Vagina (tissue), 2 donors: ENCODE measurements at regions not wholly inside any gene's neighbourhood (a gene's known extent, or its start where the extent isn't known, plus 50 kb on each side); places are given as distances from the start of the nearest gene placed in this dataset.

Experiments
- DNase-seq, 2 donors: peaks; one replicate each; pipeline ENCODE4 v3.0.0-alpha.2; 2017; ENCODE audit errors: extremely low spot score in 2 of 2
- H3K27ac ChIP-seq: fragments of 200-600 bp; sonication (generic); one replicate; pipeline ENCODE4 v1.5.1; 2019
- H3K27me3 ChIP-seq: fragments of 200-600 bp; sonication (generic); one replicate; pipeline ENCODE4 v1.5.1; 2019
- H3K36me3 ChIP-seq, 2 donors: fragments of 200-600 bp; sonication (generic); one replicate each; pipeline ENCODE4 v1.5.1; 2017 to 2019
- H3K4me1 ChIP-seq: fragments of 200-600 bp; sonication (generic); one replicate; pipeline ENCODE4 v1.5.1; 2019
- H3K4me3 ChIP-seq, 2 donors: fragments of 200-600 bp; sonication (generic); 1 replicate in 1 of 2; 2 replicates in 1 of 2; pipeline ENCODE4 v1.5.1; 2016 to 2019
- H3K9me3 ChIP-seq: fragments of 200-600 bp; sonication (generic); one replicate; pipeline ENCODE4 v1.5.1; 2019
- CTCF ChIP-seq, 3 experiments: fragments of 450-650 bp in 2 of 3; fragments of 200-600 bp in 1 of 3; sonication (generic) in 1 of 3; IDR thresholded peaks; one replicate each; pipeline ENCODE4 v1.5.1; 2017 to 2019; ENCODE audit warnings: antibody characterized with exemption in 3 of 3, mild to moderate bottlenecking in 2 of 3, moderate library complexity in 2 of 3
- POLR2A ChIP-seq, 2 donors: fragments of 450-650 bp; IDR thresholded peaks; one replicate each; pipeline ENCODE4 v1.6.1; 2017; ENCODE audit warnings: antibody characterized with exemption in 2 of 2, mild to moderate bottlenecking in 2 of 2, moderate library complexity in 2 of 2
- POLR2AphosphoS5 ChIP-seq, 2 donors: sonication (generic); formaldehyde crosslinking; IDR thresholded peaks; one replicate each; pipeline ENCODE4 v1.9.0; 2017; ENCODE audit warnings: antibody characterized with exemption in 2 of 2, mild to moderate bottlenecking in 2 of 2, low read depth in 1 of 2; ENCODE audit not compliant: insufficient read depth in 1 of 2
- intact Hi-C: fragments of 100-400 bp; cut with DNase I; formaldehyde crosslinking; loops from one replicate; pipeline ENCODE4 v1.15.1; 2023

- Histone ChIP-seq H3K36me3 (no peaks in the 10 kb centered on the region), H3K4me1 (no peaks in the 10 kb centered on the region), H3K27me3 (no peaks in the 10 kb centered on the region), H3K9me3 (no peaks in the 10 kb centered on the region), H3K4me3 (no peak overlapping the region), H3K27ac (no peak overlapping the region)
- TF ChIP-seq POLR2AphosphoS5 (IDR thresholded peaks at IDR 0.05; ENCODE audit: insufficient read depth in 1 of 2, low read depth in 1 of 2) (no peak), POLR2A (IDR thresholded peaks at IDR 0.05) (no peak), CTCF (IDR thresholded peaks at IDR 0.05) (no peak)
- DNase-seq, result no peak
- intact Hi-C loops, result no loop called here
These were observed 221.6 kb upstream of the CTNND2 start for GRCh38 chr5:12125895-12126294.

GRCh38 chr5:12119657-12120056 is 215.4 kb upstream of the CTNND2 start:
- no peak for DNase-seq
- TF ChIP-seq CTCF (IDR thresholded peaks at IDR 0.05) (no peak), POLR2A (IDR thresholded peaks at IDR 0.05) (no peak), POLR2AphosphoS5 (IDR thresholded peaks at IDR 0.05; ENCODE audit: insufficient read depth in 1 of 2, low read depth in 1 of 2) (no peak)
- Histone ChIP-seq H3K36me3 (no peaks in the 10 kb centered on the region), H3K4me3 (no peak overlapping the region), H3K27me3 (no peaks in the 10 kb centered on the region), H3K9me3 (no peaks in the 10 kb centered on the region), H3K27ac (no peak overlapping the region), H3K4me1 (no peaks in the 10 kb centered on the region)
- intact Hi-C loops, result no loop called here

GRCh38 chr5:12114075-12114474 is 209.8 kb upstream of the CTNND2 start:
- Histone ChIP-seq H3K36me3 (no peaks in the 10 kb centered on the region), H3K27me3 (no peaks in the 10 kb centered on the region), H3K27ac (no peak overlapping the region), H3K9me3 (no peaks in the 10 kb centered on the region), H3K4me3 (no peak overlapping the region), H3K4me1 (no peaks in the 10 kb centered on the region)
- no peak for DNase-seq
- TF ChIP-seq POLR2A (IDR thresholded peaks at IDR 0.05) (no peak), POLR2AphosphoS5 (IDR thresholded peaks at IDR 0.05; ENCODE audit: insufficient read depth in 1 of 2, low read depth in 1 of 2) (no peak)
- intact Hi-C loops, result no loop called here

- intact Hi-C loops, result no loop called here
- no peak overlapping the region for H3K4me3 ChIP-seq
- no peak for DNase-seq
These were observed 208.8 kb upstream of the CTNND2 start for GRCh38 chr5:12113062-12113461.

GRCh38 chr5:12111261-12111660 is 207.0 kb upstream of the CTNND2 start:
- Histone ChIP-seq H3K27me3 (no peaks in the 10 kb centered on the region), H3K4me3 (no peak overlapping the region), H3K27ac (no peak overlapping the region), H3K4me1 (no peaks in the 10 kb centered on the region), H3K36me3 (no peaks in the 10 kb centered on the region), H3K9me3 (no peaks in the 10 kb centered on the region)
- TF ChIP-seq POLR2AphosphoS5 (IDR thresholded peaks at IDR 0.05; ENCODE audit: insufficient read depth in 1 of 2, low read depth in 1 of 2), result no peak
- intact Hi-C loops, result no loop called here
- no peak for DNase-seq

More at GRCh38 chr5:12113062-12113461, 208.8 kb upstream of the CTNND2 start:
- Histone ChIP-seq H3K4me1 (no peaks in the 10 kb centered on the region), H3K27ac (no peak overlapping the region), H3K9me3 (no peaks in the 10 kb centered on the region), H3K27me3 (no peaks in the 10 kb centered on the region), H3K36me3 (no peaks in the 10 kb centered on the region)
- no peak for TF ChIP-seq POLR2AphosphoS5 (IDR thresholded peaks at IDR 0.05; ENCODE audit: insufficient read depth in 1 of 2, low read depth in 1 of 2)
- no peak for TF ChIP-seq POLR2A (IDR thresholded peaks at IDR 0.05)
- no peak for TF ChIP-seq CTCF (IDR thresholded peaks at IDR 0.05)

- H3K27ac ChIP-seq, result no peak overlapping the region
- intact Hi-C loops, result no loop called here
These were observed 206.4 kb upstream of the CTNND2 start for GRCh38 chr5:12110629-12111028.

More at GRCh38 chr5:12110629-12111028, 206.4 kb upstream of the CTNND2 start:
- Histone ChIP-seq H3K4me3 (no peak overlapping the region), H3K9me3 (no peaks in the 10 kb centered on the region), H3K36me3 (no peaks in the 10 kb centered on the region), H3K4me1 (no peaks in the 10 kb centered on the region), H3K27me3 (no peaks in the 10 kb centered on the region)
- TF ChIP-seq POLR2AphosphoS5 (IDR thresholded peaks at IDR 0.05; ENCODE audit: insufficient read depth in 1 of 2, low read depth in 1 of 2) (no peak), POLR2A (IDR thresholded peaks at IDR 0.05) (no peak), CTCF (IDR thresholded peaks at IDR 0.05) (no peak)
- no peak for DNase-seq
